Activated T-helper 9 cell treated with anti-CD3 and anti-CD28 coated beads, Interleukin-2, amount 50 U/mL, for 16 hours (primary cell): ENCODE measurements at regions not wholly inside any gene's neighbourhood (a gene's known extent, or its start where the extent isn't known, plus 50 kb on each side); places are given as distances from the start of the nearest gene placed in this dataset.
"Not testable (repeated sequence)": the region's sequence is repeated elsewhere in the genome, so short reads cannot be mapped to it uniquely, and the experiment has no call there.

Experiments
- DNase-seq: peaks from one replicate; pipeline ENCODE4 v3.0.0-alpha.2; 2020; ENCODE audit warnings: low read depth

GRCh38 chr1:245102149-245102548, 52.6 kb upstream of the KIF26B start:
- not testable (repeated sequence) for DNase-seq

GRCh38 chr1:245099401-245099800, 55.4 kb upstream of the KIF26B start:
- no peak for DNase-seq

DNA sequence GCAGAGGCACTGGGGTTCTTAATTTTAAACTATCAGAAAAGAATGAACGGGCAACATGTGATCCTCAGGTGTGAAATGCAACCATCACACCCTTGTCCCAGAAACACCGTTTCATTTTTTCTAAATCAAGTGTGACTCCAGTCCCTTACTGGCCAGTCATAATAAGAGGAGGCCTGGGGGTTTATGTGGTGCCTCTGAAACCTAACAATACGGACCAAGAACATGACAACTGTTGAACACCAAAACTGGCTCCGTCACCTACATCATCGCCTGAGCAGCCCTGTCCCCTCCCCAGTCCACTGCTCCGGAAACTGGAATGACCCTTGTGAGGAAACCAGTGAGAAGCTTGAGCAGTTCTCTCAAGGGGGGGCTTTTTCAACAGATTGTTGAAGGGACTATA, 55.9 kb upstream of the KIF26B start:
- DNase-seq: no peak

GRCh38 chr1:245096311-245097066, 58.3 kb upstream of the KIF26B start:
- no peak for DNase-seq

DNA sequence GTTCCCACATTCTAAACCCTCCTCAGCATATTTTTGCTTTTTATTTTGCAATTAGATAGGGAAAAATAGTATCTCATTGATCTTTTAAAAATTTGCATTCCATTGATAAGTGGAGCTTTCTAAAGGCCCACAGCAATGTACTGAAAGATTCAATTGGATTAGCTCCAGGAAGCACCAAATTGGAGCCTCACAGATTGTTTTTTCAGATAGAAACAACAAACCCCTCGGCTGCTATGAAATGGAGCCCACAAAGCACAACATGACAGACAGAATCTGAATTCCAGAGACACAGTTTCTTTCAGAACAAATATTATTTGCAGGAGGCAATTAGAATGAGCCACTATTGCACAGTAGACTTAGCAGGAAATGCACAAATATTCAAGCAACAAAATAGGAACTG, 58.9 kb upstream of the KIF26B start:
- no peak for DNase-seq

DNA sequence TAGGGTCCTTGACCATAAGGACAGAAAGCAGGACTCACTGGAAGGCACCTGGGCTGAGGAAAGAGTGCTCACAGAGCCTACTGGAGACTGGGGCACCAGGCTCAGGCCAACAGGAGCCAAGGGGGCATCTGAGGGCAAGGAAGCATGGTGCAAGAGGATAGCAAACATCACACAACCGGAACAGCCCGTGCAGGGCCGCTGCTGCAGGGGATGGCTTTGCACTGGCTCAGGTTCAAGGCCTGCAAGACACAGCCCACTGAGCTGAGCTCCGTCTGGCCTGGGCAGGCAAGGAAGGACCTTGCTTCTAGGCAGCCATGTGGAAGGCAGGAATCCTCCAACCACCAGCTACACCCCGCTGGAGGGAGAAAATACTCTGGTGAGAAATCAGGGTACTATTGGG, 59.8 kb upstream of the KIF26B start:
- no peak for DNase-seq

DNA sequence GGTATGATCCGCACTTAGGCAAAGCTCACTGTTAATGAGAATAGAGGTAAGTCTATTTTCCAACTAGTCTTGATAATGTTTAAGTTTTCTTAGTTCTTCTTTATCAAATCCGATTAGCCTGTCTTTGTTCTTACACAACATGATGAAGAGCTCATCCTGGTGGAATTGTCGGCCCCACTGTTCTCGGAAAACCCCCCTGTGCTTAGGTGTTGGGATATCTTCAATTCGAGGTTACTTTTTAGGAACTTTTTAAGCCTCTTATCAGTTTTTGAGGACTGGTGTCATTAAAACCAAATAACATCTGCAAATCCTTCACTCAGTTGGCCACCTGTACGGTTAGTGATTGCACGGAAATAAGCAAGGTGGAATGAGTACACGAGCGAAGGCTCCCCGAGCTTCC, 60.7 kb upstream of the KIF26B start:
- no peak for DNase-seq

GRCh38 chr1:245092638-245092976, 62.2 kb upstream of the KIF26B start:
- no peak for DNase-seq

GRCh38 chr1:245091818-245092637, 62.8 kb upstream of the KIF26B start:
- no peak for DNase-seq

DNA sequence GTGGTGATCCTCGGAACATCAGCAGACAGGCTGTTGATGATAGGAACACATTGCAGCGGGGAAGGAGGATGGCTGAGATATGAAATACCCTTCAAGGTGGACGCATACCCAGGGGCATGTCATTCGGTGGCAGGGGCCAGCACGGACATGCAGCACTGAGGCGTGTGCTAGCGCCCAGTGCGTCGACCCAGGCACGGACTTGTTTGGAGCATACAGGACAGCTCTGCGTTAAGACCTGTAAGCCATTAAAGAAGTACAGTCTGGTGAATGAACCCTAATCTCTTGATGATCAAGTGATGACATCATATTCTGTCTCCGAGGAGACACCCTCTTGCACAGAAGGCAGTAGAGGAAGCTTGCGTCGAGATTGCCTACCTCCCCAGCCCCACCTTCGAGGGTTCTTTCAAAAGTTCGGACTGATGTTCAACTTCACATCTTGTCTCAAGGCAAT, 63.6 kb upstream of the KIF26B start:
- no peak for DNase-seq

- no peak for DNase-seq
Observed at GRCh38 chr1:245090491-245091090, 64.2 kb upstream of the KIF26B start.

DNA sequence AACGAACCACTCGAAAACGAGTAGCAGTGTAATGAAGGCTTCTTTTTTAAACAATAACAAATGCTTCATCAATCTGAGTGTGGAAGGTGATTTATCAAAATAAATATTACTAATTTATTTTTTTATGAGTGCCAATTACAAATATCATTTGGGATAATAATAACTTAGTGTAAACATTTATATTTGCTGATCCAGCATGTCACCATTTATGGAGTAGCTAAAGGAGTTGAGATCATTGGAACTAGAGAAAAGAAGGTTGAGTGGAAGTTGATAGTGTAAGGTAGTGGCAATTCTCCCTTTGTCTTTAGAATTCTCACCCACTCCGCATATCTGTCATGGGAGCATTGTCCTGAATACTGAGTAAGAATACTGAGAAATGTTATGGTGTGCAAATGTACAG, 67.1 kb upstream of the KIF26B start:
- DNase-seq: no peak

DNA sequence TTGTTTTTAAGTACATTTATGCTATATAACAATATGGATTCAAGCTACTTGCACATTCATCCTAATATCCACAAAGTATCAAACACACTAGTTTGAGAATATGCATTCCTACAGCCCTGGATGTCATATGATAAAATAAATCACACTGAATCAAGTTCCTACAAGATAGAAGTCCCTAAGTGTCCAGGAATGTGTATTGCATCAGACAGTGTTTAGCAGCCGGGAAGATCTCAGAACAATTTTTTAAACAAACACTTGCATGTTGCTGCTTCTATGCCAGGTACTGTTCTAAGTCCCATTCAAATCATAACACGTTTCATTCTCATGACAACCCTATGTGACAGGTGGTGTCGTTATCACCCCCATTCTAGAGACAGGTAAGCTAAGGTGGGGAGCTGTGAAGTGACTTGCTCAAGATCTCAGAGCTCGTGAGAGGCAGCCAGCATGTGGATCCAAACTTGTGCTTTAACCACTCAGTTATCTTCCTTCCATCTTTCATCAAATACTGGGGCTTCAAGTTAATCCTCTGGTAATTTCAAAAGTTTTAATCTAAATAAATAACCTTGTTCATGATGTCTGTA, 68.3 kb upstream of the KIF26B start:
- no peak for DNase-seq

GRCh38 chr1:245085508-245086095, 69.2 kb upstream of the KIF26B start:
- no peak for DNase-seq

DNA sequence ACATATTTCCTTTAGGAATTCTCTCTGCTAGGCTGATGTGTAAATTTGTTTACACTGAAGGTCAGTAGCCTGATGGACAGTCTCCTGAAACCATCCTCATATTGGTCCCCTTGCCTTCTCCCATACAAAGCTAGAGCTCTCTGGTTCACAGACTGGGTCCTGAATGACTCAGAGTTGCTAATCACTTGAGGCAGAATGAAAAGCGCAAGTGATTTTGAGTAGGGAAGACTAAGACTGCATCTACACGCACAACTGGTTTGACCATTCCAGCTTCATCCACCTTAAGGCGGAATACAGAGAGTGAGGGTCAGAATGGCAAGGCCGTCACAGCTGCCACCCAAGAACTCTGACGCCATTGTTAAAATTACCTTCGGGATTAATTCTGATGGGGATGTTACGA, 70.2 kb upstream of the KIF26B start:
- DNase-seq: no peak

DNA sequence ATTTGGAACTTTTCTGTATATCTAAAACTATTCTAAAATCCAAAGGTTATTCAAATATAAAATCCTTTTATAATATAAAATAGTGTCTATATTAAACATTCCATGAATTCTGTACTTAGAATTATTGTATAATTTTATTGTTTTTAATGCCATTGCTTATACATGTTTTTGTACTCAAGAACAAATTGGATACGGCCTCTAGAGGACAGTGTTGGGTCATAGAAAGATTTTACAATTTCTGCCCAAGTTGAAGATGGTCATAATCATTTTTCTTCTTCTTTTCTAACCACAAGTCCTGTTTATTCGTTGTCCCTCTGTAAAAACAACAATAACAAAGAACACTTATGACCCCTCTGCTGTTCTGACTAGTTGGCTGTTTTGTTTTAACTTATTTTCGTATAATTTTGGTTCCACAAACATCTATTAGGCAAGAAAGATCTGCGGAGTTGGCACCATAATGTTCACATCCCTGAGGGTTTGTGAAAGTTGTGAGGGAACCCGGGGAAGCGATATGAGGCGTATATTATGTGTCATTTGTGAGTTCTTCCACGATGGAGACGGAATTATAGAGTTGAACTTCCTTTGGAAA, 75.7 kb upstream of the KIF26B start:
- DNase-seq: no peak

GRCh38 chr1:245074898-245075297, 79.9 kb upstream of the KIF26B start:
- DNase-seq: no peak

DNA sequence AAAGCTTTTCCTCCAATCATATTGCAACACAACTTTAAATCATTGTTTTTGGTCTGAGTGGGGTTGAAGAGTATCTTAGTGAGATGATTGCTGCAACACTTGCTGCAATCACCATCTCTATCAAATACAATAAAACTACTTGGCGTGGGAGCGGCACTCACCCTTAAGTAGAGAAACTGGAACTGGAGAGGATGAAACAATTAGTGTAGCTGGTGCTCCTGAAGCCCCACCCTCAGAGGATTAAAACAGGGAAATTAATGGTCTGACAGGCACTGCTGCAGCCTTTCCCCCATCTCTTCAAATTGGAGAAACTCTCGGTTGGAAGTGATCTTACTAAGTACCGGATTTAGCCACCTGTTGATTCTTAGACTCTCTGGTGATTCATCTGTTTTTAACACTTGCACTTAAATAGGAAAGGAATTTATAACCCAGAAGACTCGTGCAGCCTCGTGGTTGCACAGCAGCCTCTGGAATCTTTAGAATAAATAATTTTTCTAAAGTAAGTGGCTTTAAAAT, 80.5 kb upstream of the KIF26B start:
- no peak for DNase-seq

GRCh38 chr1:245070836-245071615, 83.8 kb upstream of the KIF26B start:
- no peak for DNase-seq

DNA sequence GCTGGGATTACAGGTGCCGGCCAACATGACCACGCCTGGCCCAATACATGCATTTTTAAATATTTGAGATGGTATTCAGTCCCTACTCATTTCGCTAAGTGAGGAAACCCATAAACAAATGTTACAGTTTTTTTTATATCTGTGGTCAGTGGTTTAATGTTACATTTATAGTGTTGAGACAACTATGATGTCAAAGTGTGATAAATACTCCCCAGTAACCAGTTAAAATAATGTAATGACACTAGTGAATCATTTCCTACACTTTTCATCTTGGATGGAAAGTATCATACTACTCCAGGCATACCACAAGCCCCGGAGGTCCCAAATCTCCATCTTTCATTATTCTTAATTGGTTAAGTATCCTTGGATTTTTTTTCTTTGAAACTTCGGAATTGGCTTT, 87.5 kb upstream of the KIF26B start:
- no peak for DNase-seq

GRCh38 chr1:245062741-245063305, 92.0 kb upstream of the KIF26B start:
- DNase-seq: no peak
